ENCODE measurements at regions not wholly inside any gene's neighbourhood (a gene's known extent, or its start where the extent isn't known, plus 50 kb on each side); places are given as distances from the start of the nearest gene placed in this dataset.

GRCh38 chr3:14351617-14352001 lies 50.8 kb upstream of the SLC6A6 start:
- no peak for TF ChIP-seq CTCF (IDR thresholded peaks at IDR 0.05; ENCODE audit: control insufficient read depth, insufficient read depth, low read depth, low read length, missing control alignments)
- no peak for DNase-seq (ENCODE audit: low read depth)
- H3K4me3 ChIP-seq (ENCODE audit: control insufficient read depth, low read depth, low read length), result no peak overlapping the region

GRCh38 chr3:14352002-14352627 lies 50.3 kb upstream of the SLC6A6 start:
- no peak overlapping the region for H3K4me3 ChIP-seq (ENCODE audit: control insufficient read depth, low read depth, low read length)
- no peak for DNase-seq (ENCODE audit: low read depth)
- no peak for TF ChIP-seq CTCF (IDR thresholded peaks at IDR 0.05; ENCODE audit: control insufficient read depth, insufficient read depth, low read depth, low read length, missing control alignments)
